ENCODE measurements at regions not wholly inside any gene's neighbourhood (a gene's known extent, or its start where the extent isn't known, plus 50 kb on each side); places are given as distances from the start of the nearest gene placed in this dataset.

- H3K9me3 Mint-ChIP-seq: no peaks in the 10 kb centered on the region
- DNase-seq: no peak
- no peaks in the 10 kb centered on the region for H3K27me3 Mint-ChIP-seq (ENCODE audit: low read depth in 3 of 3)
- H3K4me3 Mint-ChIP-seq: no peak overlapping the region
- H3K36me3 Mint-ChIP-seq: peaks cover 28 to 50% (median 30%) of the 10 kb centered on the region in 3 donors
- H3K27ac Mint-ChIP-seq: no peak overlapping the region
- H3K4me1 Mint-ChIP-seq: no peaks in the 10 kb centered on the region
Measured at GRCh38 chr10:28054228-28054860, 55.5 kb upstream of the ODAD2 start.

GRCh38 chr10:28049286-28049685 lies 50.4 kb upstream of the ODAD2 start:
- no peaks in the 10 kb centered on the region for H3K27me3 Mint-ChIP-seq (ENCODE audit: low read depth in 3 of 3)
- H3K4me3 Mint-ChIP-seq: no peak overlapping the region
- H3K36me3 Mint-ChIP-seq: peaks cover 4 to 16% (median 4%) of the 10 kb centered on the region in 3 donors
- H3K9me3 Mint-ChIP-seq: no peaks in the 10 kb centered on the region
- no peak overlapping the region for H3K27ac Mint-ChIP-seq
- H3K4me1 Mint-ChIP-seq: no peaks in the 10 kb centered on the region
- DNase-seq: no peak

Data from immature natural killer cell (primary cell).